HG03432 (cell line): ENCODE measurements at regions not wholly inside any gene's neighbourhood (a gene's known extent, or its start where the extent isn't known, plus 50 kb on each side); places are given as distances from the start of the nearest gene placed in this dataset.

Experiments
- ATAC-seq: cut with Tn5 transposase; IDR thresholded peaks from one replicate; pipeline ENCODE4 v1.9.1; 2021; ENCODE audit warnings: mild to moderate bottlenecking, moderate library complexity; ENCODE audit not compliant: unreplicated experiment

- ATAC-seq: no peak
Measured at GRCh38 chr9:95627802-95628201, 111.0 kb upstream of the PTCH1 start.

DNA sequence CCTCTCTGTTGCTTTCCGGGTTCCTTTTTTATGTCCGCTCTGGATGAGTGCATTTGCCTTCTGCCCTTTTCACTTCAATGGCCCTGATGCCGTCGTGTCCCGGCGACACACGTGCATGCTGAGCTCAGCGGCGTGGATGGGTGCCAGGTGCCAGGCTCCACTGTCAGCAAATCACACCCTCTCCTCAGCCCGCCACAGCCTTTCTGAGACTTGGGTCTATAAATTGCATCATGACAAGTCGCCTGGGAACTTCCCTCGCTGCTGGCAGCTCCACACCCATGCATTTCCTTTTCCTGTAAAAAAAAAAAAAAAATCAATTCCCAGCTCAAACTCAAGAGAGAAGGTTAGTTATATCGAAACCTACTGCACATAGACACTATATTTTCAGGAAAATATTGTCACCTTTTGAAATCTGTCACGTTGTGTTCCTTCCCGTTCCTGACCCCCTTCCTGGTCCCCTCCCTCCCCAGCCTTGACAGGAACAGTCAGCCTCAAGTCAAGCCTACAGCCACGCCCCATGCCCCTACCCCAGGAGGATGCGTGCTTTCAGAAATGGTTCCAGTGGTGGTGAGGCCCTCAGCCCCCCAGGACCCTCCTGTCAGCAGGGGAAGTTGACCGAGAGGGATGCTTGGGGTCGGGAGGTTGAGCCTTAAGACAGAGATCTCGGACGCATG, 110.3 kb upstream of the PTCH1 start:
- no peak for ATAC-seq

DNA sequence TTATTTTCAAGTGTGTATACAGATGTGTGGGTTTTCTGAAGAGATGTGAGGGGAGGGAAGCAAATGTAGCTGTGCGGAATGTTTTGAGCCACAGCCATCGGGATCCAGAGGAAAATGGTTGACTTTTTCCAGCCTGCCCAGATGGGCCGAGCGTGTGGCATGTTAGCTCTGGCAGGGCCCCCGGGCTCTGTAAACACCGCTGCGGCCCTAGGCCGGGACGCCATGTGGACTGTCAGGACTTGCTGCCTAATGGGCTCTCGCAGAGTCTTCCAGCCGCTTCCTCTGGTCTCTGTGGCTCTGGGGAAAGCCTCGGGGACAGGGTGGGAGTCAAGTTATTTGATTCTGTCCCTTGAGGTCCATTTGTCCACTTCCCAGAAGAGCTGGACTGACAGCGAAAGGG, 109.6 kb upstream of the PTCH1 start:
- ATAC-seq: no peak

DNA sequence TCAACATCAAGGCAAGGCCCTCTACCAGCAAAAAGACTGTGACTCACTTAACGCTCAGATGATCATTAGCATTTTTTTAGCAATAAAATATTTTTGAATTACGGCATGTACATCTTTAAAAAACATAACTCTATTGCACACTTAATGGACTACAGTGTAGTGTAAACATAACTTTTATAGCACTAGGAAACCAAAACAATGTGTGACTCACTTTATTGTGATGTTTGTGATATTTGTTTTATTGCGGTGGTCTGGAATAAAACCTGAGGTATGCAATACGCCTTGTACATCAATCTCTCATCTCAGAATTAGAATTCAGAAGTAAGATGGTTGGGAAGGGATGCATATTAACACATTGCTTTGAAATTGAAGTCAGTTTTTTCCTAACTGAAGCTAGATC, 106.9 kb upstream of the PTCH1 start:
- no peak for ATAC-seq

- no peak for ATAC-seq
Measured at GRCh38 chr9:95620722-95621121, 104.0 kb upstream of the PTCH1 start.

DNA sequence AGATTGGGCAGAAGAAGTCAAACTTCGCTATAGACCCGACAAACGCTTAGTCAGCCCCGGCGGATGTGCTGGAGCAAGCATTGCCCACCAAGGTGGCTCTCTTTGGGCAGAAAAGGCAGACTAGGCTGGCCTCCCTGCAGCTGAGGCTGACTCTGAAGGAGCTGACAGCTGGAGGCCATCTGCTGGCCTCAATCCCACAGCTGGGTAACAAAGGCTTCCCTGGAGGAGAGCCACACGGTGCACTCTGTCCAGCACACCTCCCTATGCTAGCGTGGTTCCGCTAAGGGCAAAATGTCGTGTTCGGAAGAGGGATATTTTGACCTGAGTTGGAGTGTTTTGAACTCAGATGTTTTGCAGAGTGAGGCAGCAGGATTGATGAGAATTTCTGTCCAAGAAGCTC, 103.5 kb upstream of the PTCH1 start:
- no peak for ATAC-seq

GRCh38 chr9:95615246-95615645, 98.5 kb upstream of the PTCH1 start:
- ATAC-seq: no peak

DNA sequence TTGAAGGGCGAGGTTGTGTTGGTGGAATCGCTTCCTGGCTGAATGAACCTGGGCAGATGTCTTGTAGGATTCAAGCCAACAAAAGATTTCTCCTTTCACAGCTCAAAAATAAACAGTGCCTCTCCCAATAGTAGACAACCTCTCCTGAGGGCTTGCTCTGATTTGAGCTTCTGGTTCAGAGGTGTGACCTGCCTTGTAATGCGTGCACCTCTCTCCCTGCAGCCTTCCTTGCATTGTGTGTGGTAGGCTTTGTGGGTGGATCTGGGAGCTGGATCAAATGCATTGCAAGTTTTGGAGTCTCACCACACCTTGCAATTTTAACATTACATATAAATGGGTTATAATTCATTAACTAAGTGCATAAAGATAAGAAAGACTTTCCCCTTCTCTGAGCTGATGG, 96.9 kb upstream of the PTCH1 start:
- ATAC-seq: no peak

- ATAC-seq: no peak
Measured at GRCh38 chr9:95611354-95611753, 94.6 kb upstream of the PTCH1 start.

- ATAC-seq: no peak
Measured at GRCh38 chr9:95610006-95610785, 93.4 kb upstream of the PTCH1 start.

- ATAC-seq: no peak
Measured at GRCh38 chr9:95609426-95609825, 92.7 kb upstream of the PTCH1 start.

DNA sequence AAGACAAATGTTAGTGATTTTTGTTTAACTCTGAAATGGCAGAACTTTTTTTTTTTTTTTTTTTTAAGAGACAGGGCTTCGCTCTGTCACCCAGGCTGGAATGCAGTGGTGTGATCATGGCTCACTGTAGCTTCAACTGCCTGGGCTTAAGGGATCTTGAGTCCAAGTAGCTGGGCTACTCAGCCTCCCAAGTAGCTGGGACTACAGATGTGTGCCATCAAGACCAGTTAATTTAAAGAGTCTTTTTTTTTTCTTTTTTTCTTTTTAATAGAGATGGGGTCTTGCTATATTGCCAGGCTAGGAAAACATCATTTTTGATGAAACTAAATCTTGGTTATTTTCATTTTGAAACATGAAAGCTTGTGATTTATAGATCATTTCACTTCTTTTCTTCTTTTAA, 91.6 kb upstream of the PTCH1 start:
- no peak for ATAC-seq

DNA sequence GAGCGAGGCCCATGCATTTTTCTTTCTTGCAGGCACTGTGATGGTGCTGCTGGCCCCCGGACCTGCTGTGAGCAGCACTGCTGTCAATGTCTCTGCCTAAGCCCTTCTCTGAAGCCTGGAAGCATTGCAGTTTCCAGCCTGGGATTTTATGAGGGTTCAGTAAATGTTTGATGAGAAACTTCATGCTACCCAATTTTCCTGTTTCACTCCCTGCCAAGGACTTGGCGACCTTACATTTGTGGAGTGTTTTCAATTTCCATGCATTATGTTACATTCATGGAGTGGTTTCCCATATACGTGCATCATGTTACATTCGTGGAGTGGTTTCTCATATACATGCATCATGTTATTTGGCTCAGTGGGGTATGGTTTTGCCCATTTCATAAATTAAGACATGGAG, 90.7 kb upstream of the PTCH1 start:
- ATAC-seq: no peak

DNA sequence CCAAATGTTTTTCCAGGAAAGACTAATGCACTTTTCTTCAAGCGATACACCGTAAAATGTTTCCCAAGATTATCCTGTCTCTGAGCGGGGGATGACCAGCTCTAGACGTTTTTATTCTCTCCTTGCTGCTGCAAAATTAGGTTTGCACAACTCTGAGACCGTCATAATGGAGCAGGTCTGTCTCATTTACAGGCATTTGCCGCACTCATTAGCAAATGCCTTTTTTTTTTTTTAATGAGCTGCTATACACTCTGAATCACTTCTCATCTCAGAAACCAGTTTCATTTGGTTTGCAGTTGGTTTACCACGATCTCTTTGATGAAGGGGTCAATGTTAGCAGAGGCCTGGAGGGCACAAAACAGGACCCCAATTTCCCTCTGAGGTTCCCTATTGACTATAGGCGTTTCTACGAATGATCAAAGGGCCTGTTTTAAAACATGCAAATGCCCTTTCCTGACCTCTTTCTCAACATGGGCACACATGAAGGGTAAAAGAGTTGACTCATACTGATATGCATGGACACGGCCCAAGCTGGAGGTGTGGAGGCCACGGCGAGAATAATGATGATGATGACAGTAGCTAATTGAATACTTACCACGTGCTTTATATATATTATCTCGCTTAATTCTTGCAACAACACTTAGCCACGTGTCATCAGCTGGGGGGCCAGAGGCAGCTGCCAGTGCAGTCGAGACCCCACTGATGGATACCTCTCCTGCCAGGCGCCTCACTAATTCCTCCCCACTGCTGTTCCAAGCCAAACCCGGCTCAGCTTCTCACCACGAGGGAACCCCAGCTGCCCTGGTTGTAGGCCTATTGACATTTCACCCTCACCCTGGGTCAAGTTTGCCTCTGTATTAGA, 89.9 kb upstream of the PTCH1 start:
- no peak for ATAC-seq

- ATAC-seq: no peak
Measured at GRCh38 chr9:95605816-95606488, 89.2 kb upstream of the PTCH1 start.

DNA sequence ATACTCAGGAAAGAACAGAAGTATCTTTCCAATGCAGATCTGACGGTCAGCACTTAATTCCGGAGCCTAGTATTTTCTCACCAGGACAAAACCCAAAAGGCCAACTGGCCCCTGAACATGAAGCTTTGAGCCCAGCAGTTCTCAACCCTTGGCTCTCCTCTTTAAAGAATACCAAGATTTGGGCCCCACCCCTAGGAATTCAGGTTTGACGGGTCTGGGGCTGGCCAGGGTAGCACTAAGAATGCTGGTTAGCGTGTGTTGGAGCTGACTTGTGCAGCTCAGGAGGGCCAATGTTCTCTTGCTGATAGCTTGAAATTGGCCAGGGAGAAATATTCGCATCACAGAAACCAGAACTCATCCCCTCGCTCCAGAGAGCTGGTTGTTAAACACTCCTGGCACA, 88.3 kb upstream of the PTCH1 start:
- ATAC-seq: no peak

DNA sequence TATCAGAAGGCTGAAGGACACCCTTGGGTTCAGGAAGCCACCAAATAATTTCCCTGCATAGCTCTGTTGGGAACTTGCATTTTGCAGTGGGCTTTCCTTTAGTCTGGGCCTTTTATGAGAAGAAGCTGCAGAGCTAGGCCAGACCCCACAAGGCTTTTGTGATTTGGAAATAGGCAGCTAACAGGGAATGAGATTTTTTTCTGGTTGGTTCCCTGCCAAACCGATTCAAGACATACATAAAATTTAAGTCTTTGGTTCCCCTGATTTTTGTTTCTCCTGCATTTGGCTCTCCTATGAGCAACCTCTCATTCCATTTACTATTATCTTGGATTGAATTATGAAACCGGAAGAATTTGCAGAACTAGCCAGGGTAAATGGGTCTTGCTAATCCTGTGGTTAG, 81.5 kb upstream of the PTCH1 start:
- ATAC-seq: no peak

DNA sequence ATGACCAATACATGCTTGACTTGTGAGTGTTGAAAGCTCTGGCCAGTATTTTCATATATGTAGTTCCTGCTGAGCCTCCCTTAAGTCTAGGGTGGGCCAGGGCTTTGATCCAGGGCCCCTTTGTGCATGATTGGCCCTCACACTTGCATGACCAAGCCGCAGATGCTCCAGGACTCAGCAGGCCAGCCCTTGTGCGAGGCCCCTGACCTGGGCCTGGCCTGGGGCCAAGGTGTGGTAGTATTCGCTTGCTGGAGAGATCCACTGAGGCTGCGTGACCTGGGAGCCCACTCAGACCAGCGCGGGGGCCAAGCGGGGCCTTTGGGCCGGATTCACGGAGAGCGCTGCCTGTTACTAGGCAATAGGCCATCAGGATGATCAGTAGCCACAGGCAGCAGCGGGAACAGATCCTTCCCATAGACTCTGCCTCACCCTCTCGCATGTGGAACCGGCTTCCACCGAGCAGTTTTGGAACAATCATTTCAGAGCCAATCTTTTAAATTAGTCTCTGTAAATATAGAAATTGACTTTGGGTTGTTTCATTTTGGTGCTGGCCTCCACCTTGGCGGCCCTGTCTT, 79.0 kb upstream of the PTCH1 start:
- no peak for ATAC-seq

- no peak for ATAC-seq
Measured at GRCh38 chr9:95592931-95593330, 76.2 kb upstream of the PTCH1 start.

DNA sequence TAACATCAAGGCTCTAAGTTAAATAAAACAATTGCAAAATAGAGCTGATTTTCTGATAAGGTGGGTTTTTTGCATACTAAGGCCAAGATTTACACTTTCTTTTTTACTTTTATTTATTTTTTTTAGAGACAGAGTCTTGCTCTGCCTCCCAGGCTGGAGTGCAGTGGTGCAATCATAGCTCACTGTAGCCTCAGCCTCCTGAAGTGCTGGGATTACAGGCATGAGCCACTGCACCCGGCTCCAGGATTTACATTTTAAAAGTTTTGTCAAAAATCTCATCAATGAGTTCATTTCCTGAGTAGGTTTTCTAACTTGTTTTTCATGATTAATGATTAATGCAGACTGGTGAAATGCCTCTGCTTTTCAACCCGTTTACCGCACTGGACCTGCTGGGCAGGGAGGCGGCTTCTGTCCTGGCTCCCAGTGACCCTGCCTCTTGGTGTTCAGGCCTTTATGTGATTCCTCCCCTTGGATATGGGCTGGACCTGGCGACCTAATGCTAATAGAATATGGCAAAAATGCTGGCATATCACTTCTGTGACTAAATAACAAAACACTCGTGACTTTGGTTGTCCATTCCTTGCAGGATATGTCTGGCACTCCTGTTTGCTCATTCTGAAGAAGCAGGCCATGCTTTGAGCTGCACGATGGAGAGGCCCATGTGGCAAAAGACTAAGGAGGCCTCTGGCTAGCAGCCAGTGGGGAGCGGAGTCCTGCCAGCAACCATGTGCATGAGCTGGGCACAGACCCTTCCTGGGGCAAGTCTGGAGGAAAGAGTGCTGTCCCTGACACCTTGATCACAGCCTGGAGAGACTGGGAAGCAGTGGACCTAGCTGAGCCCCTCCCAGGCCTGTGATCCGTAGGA, 72.2 kb upstream of the PTCH1 start:
- ATAC-seq: no peak
